Testis (tissue), 2 donors: ENCODE measurements at regions not wholly inside any gene's neighbourhood (a gene's known extent, or its start where the extent isn't known, plus 50 kb on each side); places are given as distances from the start of the nearest gene placed in this dataset.

Experiments used
- CTCF ChIP-seq, 3 experiments: fragments of 450-650 bp in 2 of 3; fragments of 200-600 bp in 1 of 3; sonication (generic) in 1 of 3; IDR thresholded peaks; one replicate each; pipeline ENCODE4 v1.5.1; 2016 to 2019; ENCODE audit warnings: antibody characterized with exemption in 3 of 3, mild to moderate bottlenecking in 2 of 3, moderate library complexity in 1 of 3
- POLR2A ChIP-seq: fragments of 450-650 bp; IDR thresholded peaks from one replicate; pipeline ENCODE4 v1.6.1; 2017; ENCODE audit warnings: antibody characterized with exemption, mild to moderate bottlenecking, moderate library complexity

GRCh38 chr13:54263868-54264267 is 1235.3 kb downstream of the OLFM4 start:
- no peak for TF ChIP-seq POLR2A
- no peak for TF ChIP-seq CTCF (IDR thresholded peaks at IDR 0.05)
